DMS53 (cell line): ENCODE measurements at regions not wholly inside any gene's neighbourhood (a gene's known extent, or its start where the extent isn't known, plus 50 kb on each side); places are given as distances from the start of the nearest gene placed in this dataset.
A peak's percentile ranks its signal among the peaks of the same experiment; 100 is the strongest.

ENCODE experiments used
- DNase-seq: peaks from one replicate; lab custom pipeline; 2025; lab: John Stamatoyannopoulos, UW

DNA sequence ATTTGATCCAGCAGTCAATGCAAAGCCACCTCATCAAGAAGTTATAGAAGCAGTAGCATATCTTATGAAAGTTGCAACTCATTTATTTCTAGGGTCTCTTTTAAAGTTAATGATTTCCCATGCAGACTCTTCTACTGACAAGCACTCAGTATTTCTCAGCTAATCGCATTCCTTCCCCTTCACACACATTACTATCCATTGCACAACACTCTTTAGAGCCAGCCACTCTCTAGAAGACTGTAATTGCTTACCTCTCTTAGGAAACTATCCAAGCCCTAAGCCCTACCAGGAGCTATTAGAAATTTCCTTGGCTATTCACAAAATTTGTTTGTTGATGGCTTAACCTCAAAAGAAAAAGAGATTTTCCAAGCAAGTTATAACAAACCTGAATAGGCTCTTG is 106.0 kb downstream of the ADAMTS1 start:
- DNase-seq = no peak

DNA sequence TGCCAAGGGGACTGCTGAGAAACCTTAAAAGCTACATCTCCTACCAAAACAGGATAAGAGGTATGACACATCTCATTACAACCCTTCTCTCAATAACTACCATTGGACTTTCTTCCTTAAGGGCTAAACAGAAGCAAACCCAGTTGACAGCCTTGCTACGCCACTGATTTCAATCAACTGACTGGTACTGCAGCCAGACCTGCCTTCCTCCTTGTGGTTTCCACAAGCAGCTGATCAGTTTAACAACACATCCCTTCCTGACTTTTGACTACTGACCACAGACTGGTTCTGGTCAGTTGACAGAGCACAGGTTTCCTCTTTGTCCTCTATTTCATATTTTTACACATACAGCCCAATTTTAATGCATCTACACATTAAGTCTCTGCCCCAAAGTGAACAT is 108.8 kb downstream of the ADAMTS1 start:
- DNase-seq = no peak

DNA sequence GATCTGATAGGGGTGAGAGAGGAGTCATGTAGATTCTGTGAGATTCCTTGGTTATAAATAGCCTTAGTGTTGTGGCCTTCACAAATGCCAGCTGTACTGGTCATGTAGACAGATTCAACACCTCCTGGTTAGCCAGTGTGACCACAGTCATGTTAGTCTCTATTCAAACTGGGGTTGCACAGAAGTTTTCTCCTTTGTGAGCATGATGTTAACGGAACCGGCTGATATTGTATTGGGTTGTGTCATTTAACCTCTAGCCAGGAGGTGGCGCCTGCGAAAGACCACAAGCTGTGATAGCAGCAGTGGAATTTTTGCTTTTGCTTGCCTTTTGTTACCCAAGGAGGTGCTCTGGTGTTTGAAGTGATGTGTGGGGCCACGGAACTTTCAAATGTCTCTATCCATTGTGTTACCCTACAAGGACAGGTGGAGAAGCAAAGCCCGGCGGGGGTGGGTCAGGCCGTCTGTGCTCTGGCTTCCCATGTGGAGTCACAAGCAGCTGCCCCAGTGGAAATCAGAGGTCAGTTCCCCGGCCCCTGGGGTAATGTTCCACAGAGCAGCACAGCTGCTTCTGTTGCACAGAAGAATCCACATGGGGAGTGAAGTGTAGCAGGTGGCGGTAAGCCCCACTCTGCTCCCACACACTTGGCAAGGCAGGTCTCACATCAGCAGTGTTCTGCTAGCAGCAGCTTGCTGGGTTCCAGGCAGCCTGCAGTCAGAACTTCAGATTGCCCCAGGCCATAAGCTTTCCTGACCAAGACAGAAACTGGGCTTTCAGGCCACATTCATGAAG is 112.6 kb downstream of the ADAMTS1 start:
- DNase-seq = peak; percentile 49

DNA sequence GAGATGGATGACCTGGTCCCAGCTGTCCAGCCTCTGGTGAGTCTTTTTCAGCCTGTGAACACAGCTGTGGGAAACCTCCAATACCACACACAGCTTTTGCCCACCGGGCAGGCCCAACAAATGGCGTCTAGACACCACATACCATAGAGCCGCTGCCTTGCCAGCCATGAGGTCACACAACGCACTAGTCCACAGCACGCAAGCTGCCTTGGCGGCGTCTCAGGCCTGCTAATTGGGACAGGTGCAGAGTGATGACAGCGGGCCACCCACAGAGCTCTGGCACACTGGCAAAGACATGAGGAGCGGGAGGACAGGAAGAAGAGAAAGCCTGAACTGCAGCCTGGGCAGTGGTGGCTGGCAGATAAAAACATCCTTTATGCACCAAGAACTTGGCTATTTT is 125.5 kb downstream of the ADAMTS1 start:
- DNase-seq = no peak

DNA sequence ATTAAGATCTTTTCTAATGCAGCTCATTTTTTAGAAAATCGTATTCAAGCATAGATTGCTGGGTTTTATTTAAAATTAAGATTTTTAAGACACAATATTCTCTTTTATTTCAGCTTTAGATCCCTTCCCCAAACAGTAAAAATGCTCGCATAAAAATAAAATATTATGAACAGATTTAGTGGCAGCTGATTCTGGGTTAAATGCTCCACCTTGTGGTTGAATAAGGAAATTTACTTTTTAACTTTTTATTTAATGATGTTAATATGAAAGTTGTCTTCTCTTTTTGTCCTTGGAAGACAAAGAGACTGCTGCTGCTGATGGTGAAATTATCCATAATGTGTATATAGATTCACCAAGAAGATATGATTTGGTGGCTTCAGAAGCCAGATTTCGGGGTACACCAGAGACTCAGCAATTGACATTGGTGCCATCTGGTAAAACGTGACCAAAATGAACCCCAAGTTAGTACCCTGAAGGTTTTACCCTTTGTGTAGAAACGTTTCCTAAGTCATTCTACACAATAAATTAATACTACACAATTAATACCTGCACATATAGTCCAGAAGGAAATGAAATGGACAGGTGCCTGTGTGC is 128.0 kb downstream of the ADAMTS1 start:
- peak; percentile 18 for DNase-seq

DNA sequence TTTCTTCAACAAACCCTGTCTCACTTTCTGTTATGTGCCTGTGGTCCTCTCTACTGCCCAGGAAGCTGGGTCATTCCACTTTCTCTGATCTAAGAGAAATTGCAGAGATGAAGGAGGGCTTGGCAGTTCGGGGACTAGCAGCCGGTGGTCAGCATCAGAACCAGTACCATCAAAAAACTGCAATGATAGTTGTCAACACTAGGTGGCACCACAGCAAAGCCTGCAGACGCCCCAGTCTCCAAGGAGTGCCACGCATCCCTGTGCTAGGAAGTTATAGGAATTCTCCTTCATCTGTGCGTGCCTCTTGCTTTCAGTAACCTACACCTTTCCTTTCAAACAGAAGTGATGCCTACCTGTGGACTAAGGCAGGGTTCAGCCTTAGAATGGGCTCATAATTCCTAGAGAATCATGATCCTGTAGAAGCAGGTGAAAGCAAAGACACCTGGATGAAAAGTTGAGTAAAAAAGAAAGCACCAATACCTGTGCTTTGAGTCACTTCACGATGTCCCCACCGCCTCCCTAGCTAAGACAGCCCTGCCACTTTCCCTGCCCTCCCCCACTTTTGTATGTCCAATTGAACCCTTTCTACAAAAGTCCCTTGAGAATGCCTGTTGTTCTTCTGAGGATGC is 129.2 kb downstream of the ADAMTS1 start:
- DNase-seq = peak; percentile 62

DNA sequence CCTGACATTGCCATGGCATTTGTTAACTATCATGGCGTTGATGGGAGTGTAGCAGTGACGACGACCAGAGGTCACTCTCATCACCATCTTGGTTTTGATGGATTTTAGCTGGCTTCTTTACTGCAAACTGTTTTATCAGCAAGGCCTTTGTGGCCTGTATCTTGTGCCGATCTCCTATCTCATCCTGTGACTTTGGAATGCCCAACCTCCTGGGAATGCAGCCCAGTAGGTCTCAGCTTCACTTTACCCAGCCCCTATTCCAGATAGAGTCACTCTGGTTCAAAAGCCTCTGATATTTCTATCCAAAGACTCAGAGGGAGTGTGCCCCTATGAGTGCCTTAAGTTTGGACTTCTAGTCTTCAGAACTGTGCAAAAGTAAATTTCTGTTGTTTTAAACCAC is 130.1 kb downstream of the ADAMTS1 start:
- DNase-seq = no peak

DNA sequence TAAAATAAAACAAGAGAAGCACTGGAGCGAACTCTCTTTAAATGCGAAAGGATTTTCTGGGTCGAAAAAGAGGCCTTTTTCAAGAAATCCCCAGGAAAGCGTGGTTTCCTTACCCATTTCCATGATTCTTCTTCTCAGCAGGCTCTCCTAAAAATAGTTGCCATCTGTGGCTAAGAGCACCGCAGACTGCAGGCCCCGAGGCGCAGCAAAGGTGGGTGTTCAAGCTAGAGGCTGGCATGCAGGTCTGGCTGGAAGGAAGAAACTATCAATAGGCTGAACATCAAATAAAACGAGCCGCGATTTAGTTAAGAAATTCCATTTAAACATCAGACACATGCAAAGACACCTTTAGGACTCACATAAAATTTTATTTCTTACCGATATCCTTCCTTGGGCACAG is 135.1 kb downstream of the ADAMTS1 start:
- no peak for DNase-seq

DNA sequence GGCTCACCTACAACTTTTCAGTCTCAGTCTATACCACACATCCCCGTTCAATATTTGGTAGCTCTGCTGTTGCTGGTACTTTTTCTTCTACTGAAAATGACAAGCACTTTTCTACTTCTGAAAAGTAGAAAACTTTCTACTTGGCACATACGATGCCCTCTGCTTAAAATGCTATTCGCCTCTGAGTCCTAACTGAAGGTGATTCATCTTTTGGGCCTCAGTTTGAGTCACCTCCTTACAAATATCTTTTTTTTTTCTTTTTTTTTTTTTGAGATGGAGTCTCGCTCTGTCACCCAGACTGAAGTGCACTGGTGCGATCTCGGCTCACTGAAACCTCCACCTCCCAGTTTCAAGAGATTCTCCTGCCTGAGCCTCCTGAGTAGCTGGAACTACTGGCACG is 136.0 kb upstream of the CYYR1 start:
- no peak for DNase-seq

DNA sequence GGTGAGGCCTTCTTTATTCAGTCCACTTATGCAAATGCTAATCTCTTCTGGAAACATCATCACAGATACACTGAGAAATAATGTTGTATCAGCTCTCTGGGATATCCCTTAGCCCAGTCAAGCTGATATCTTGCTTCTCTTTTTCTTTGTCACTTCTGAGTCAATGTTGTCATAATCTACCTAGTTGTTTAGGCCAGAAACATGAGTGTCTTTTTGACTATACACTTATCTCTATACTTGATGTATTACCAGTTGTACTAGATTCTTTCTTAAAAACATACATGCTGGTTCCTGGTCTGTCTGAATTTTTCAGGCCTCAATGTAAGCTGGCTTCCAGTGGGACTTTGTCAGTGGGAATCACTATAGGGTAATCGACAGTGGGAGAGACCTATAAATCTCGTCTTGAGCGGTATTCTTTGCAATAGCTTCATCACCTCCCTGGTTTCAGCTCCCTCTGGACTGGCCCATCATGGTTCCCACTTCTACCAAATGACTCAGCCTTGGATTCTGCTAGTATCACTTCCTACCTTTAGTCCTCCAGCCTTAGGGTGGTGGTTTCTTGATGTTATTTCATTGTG is 135.2 kb upstream of the CYYR1 start:
- DNase-seq = no peak

DNA sequence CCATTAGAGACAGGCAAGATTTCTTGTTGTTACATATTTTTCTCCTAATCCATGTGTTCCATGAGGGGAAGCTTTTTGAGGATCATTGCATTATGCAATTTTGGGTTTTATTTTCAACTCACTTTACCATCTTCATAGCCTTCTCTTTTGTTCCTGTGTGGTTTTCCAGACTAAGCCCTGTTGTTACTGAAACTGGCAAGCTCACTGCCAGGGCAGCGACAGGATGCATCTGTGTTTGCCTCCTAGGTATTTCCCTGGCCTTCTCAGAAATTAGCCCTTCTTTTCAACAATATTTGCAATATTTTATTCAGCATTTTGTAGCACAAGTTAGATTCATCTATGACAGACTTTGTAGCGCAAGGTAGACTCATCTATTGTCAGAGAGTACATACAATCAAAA is 134.2 kb upstream of the CYYR1 start:
- DNase-seq = no peak

DNA sequence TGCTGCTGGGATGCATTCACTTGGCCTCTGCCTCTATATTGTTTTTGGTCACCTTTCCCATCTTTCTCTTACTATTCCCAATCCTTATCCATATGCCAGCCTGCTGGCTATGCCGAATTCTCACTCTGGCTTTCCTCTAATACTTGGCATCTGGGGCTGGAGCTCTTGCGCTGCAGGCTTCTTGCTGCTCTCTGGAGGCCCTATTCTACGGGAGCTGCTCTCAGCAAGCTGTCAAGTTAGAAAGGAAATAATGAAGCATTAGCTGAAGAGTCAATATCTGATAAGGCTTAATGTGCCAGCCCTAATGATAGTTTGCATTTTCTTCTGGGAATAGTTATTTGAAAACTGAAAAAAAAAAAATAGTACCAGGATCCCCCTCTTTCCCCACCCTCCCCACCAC is 125.3 kb upstream of the CYYR1 start:
- no peak for DNase-seq

DNA sequence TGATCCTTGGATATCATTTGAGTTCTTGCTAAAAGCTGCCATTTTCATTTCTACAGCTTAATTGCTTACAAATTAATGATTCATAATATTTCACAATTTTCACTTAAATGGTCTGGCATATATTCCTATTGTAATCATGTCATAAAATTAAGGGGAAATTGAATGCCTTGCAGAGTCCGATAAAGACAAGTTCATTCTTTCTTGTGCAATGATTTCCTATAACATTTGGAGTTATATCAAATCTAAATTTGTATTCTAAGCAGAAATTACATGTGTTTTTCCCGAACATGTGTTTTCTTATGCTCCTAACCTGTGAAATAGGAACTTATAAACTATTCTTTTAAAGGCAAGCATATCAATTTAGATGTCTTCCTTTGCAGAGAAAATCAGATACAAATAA is 118.3 kb upstream of the CYYR1 start:
- DNase-seq = no peak

DNA sequence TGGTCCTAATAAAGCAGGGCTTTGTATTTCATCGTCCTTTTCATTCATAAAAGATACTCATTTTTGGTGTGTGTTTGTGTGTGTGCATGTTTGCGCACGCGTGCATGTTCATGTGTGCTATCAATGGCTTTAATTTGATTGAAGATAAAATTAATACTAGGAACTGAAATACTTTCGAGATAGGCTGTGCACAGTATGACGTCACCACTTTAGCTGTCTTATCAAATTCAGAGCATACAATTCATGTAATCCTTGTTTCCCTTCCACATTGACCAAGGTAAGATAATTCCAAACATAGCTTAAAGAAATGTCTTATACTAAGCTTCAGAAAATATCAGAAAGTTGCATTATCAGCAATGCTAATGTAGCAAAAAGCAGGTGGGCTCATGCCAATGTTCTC is 113.6 kb upstream of the CYYR1 start:
- no peak for DNase-seq

DNA sequence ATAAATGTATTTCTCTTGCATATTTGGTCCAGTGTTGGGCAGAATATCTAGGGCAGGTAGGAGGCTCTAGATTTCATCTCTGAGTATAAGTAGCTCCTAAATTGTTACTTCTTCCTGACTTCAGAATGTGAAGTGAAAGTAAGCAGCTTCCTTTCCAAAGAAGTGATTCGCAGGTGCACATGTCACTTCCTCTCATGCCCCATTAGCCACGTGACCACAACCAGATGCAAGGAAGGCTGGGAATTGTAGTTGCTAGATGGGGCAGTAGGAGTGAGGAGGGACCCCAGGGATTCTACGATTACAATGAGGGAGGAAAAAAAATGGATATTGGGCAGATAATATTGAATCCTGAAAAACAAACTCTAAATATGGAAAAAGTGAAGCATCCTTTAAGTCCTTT is 113.2 kb upstream of the CYYR1 start:
- DNase-seq = peak; percentile 62

DNA sequence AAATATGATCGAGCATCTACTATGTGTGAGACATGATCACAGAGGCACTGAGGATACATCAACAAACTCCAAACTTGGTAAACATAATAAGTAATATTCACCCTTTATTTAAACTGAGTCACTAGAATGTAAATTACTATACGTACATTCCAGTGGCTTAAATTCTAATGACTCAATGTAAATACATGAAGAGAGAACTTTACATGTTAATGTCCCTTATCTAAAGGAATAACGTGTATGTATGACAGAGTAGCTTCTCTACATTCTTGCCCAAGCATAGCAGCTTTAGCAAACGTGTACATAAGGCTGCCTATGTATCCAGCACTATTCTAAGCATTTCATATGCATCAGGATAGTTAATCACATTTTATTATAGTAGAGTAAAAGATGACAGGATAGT is 111.8 kb upstream of the CYYR1 start:
- no peak for DNase-seq

DNA sequence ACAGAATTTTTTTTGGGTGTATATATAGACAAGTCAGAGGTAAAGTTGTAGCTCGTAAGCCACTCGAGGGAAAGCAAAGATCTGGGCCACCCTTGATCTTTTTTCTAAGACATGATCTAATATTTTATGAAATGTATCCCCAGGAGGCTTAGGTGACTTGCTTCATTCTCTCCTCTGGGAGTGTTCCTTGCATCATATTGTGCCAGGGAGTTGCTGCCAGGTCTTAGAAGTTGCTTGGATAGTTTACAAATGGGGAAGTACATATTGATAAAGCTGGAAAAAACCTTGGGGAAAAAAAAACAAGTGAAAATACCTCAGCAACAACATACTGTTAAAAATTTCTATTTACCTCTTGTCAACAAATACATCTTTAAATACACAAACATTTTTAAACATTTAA is 110.9 kb upstream of the CYYR1 start:
- DNase-seq = no peak

DNA sequence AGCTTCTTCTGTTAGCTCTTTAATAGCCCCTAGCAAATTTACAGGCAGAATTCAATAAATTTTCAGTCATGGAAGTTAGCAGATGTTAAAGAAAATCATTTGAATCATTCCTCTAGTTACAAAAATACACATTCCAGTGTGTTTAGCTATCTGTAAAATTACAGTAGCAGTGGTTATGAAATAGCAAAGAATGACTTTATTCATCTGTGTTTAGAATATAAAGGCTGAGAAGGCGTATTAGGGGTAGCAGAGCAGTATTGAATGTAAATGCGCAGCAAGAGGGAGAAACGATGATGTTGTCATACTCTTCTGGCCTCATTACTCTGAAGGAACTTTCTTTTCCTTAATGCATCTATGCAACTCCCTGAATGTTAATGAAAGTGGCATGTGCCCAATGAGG is 106.2 kb upstream of the CYYR1 start:
- DNase-seq = no peak

DNA sequence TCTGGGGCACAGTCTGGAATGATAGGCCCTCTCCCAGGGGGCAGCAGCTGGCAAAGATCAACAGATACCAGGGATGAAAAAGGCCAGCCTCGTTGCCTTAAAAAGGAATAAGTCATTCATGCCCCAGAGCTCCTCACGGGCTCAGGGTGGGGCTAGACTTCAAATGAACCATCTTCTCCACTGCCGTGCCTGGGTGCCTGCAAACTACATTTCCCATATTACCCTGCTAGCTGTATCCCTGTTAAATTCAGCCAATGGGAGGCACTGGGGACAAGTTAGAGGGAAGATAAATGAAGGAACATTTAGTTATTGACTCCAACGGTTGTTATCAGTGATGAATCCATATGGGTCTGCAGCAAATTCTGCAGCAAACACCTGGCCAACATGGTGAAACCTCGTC is 101.2 kb upstream of the CYYR1 start:
- no peak for DNase-seq

DNA sequence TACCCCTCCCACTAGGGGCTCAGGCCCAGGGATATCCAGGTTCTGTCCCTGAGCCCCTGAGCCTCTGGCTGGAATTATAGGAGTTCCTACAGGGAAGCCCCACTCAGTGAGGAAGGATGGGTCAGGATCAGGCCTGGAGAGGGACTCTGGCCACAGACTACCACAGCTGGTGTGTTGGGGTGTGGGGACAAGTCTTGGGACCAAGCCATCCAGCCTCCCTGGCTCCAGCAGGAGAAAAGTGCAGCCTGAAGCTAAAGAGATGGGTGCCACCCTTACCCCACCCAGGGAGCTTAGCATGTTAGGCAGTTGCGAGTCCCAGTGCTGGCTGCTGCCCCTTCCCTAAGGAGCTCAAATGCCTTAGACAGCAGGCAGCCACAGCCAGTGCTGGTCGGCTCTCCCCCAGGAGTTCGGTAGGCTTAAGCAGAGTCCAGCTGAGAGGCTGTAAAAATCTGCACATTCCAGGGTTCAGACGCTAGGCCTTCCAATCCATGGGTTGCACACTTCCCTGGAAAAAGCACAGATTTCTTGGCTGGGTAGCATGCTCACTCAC is 96.2 kb upstream of the CYYR1 start:
- DNase-seq = no peak

DNA sequence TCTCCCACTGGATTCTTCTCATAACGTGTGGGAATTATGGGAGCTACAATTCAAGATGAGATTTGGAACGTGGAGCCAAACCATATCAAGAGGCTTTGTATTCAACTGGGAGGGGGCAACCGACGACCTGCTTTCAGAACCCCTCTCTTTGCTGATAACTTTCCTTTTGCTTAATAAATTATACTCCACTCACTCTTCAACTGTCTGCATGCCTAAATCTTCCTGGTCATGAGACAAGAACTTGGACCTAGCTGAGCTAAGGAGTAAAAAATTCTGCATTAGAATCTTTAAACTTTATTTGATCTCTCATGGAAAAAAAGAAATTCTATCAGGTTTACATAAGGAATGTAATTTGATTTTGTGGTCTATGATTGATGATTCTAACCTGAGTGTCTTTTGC is 86.7 kb upstream of the CYYR1 start:
- DNase-seq = no peak

DNA sequence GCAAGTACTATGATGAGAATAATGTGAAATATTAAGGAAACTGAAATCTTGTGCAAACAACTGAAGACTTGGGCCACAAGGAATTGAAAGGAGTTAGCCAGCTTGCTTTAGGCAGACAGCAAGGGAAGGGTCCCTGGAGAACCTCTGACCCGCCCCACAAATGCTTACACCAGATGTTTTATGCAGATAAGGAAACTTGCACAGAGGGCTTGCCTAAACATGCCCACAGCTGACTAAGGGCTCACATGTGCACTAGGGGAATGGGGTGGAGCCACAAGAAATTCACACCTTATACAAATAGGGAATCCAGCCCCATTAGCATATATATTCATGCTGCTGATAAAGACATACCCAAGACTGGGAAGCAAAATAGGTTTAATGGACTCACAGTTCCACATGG is 86.1 kb upstream of the CYYR1 start:
- DNase-seq = no peak

DNA sequence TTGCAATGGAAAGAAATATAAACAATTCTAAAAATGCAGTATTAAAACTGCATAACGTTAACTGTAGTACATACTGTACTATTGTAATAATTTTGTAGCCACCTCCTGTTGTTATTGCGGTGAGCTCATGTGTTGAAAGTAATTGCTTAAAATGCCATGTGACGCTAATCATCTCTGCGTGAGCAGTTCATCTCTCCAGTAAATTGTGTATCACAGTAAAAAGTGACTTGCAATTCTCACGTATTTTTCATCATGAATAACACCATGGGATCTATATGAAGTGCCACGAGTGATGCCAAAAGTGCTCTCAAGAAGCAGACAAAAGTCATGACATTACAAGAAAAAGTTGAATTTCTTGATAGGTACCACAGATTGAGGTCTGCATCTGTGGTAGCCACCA is 82.4 kb upstream of the CYYR1 start:
- no peak for DNase-seq
